Kidney capillary endothelial cell (primary cell): ENCODE measurements at regions not wholly inside any gene's neighbourhood (a gene's known extent, or its start where the extent isn't known, plus 50 kb on each side); places are given as distances from the start of the nearest gene placed in this dataset.
A peak's percentile ranks its signal among the peaks of the same experiment; 100 is the strongest.

Experiments used
- DNase-seq: peaks from one replicate; pipeline ENCODE4 v3.0.0-alpha.2; 2018; ENCODE audit warnings: low spot score

DNA sequence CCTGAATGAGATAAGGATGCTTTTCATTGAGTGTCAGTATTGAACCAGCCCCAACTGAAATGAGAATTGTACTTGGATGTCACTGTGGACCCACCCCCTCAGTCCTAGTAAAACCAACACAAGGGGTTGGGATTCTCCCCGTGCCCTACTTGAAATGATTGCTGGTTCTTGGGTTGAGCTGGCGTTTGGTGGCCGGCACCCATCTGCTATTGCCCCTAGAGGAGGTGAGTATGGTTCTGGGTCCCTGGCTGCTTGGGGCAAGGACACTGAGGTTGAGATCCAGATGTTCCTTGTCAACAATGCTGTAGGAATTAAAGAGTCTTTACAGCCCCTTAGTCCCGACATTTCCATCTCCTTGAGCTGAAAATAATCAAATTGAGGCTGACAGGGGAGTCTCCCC, 170.0 kb upstream of the ZNF32 start:
- DNase-seq: no peak

DNA sequence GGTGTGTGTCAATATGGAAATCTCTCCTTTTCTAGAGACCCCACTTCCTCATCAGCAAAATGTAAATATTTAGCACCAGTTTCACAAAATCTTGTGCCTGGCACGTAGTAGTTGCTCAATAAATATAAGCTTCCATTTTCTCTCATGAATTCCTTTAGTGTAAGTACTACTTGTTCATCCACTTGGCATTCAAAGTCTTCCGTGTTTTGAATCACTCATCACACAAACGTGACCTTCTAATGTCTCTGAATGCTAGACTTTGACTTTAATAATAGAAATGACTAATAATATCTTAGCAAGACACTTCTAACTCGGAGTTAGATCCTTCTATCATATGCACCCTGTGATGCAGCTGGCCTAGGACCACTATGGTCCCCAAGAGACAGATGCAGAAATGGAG, 168.7 kb upstream of the ZNF32 start:
- no peak for DNase-seq

DNA sequence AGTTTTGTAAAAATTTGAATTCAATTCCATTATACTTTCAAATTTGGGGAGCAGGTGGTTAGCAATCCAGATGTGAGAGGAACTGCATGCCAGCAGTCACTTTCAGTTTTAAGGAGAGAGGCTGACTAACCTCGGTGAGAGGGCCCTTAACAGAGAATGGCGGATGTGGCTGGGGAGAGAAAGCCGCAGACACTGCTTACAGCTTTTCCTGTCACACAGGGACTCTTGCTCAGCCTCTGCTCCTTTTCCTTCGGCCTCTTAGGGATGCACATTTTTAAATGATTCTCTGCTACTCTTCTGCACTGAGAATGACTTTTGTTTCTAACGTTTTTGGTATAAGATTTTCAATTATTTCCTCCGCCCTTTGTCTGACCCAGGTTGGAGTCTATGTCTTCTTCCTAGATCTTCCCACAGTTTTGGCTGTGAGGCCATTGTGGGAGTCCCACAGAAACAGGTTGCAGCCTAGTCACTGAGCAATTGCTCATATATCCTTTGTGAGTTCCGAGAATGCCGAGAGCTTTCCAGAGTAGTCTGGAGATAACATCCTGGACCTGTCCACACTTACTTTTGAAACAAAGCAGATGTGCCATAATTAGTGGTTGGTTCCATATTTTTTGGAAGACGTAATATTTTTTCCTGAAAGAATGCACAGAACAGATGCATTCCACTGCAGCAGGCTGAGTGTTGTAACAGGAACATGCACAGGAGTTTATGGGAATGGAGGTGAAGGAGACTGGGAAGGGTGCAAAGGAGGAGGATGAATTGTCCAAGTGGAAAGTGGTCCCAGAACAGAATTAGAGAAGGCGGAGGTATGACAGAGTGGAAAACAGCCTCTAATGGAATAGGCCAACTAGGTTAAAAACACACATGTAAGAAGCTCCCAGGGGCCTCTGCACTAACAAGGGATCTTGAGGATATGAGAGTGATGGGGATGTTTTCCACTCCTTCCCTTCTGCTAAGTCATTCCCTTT, 168.0 kb upstream of the ZNF32 start:
- peak; percentile 25 for DNase-seq

DNA sequence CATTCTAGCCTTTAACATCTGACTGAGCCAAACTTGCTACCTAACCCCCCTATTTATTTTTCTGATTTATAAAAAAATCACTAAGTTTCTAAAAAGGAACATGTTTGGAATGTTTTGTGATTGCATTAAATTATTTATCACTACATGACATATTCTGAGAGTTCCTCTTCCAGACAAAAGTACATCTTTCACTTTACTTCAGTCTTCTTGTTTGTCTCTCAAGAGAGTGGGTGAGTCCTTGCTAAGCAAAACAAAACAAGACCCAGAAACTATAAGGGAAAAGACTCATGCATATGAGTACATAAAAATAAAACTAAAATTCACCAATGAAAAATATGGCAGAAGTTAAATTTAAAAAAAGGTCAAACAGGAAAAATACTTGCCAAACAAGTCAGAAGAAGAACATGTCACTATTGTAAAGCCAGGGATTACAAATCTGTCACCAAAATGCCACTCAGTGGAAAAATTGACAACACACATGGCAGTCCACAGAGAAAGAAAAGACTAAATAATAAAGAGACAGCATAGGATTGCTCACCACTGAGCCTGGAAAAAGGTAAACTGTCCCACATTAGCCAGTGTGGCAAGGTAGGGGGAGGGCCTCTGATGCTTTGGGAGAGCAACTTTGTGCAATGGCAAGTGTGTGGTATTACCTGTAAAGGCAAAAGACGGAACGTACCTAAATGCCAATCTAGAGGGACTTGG, 166.7 kb upstream of the ZNF32 start:
- no peak for DNase-seq

DNA sequence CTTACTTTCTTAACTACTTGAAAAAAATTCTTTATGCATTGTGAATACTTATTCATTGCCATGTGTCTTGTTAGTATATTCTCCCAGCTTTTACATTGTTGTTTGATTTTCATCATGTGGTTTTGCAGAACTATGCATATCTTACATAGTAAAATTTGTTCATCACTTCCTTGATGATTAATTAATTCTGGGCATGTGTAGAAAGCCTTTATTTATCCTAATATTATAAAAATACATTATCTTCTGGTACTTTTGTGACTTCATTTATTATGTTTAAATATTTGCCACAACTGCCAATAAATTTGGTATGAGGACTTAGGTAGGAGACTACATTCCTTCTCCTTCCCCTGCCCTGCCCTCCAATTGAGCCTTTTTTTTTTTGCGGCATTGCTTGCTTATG, 166.0 kb upstream of the ZNF32 start:
- no peak for DNase-seq

DNA sequence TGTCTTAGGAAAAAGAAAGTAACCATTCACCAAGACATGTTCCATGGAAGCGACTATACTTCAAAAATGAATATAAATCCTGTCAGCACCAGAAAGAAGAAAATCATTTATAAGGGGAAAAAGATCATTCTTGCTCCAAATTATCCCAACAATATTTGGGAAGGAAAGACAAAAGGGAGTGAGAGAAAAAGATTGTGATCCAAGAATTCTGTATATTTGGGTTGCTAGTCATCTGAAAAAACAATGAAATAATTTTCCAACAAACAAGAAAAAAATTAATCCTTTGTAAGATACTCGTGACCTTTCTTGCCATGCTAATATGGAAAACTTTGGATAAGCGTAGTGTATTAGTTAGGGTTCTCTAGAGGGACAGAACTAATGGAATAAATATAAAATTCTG, 163.2 kb upstream of the ZNF32 start:
- no peak for DNase-seq

DNA sequence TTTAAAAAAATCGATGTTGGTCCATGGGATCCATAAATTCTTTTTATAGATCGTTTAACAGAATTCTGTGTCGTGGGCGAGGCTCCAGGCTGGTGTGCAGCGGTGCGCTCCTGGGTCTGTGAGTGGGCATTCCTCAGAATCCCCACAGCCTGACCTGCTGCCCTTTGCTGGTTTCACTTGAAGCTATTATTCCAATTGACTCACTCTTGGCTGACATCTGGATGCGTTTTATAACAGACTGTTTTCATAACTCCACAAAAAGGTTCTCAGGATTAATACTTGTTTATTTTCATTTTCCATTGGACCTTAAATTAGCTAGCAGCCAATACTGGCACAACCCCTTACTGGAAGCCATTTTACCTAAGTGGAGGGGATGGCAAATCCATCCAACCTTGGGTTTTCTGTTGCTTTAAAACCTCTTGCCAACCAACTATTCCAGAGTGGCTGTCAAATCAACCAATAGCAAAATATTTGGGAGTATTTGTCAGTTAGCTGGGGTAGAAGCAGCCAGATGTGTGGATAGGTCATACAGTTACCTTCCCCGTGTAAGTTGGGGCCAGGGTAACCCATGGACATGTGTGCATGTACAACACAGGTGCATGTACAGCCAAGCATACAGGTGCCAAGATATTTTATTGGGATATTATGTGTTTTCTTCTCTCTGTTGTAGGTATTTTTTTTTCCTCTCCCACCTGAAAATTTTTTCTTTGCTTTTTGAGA, 160.7 kb upstream of the ZNF32 start:
- DNase-seq: no peak

DNA sequence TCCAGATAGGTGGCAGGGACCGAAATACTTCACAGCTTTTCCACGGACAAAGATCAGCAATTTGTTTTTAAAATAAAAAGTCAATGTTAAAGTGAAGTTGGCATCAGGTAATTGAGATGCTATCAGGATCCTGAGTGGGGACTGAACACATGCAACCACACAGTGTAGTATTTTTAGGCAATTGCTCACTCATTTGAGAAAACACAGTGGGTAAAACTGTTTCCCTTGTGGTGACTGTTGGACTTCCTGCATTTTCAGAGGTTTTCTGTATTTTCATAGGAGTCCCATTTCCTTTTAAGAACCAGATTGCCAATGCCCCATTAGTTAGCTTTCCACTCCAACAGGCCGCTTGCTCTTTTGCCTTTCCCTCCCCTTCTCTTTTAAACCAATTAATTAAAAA, 159.5 kb upstream of the ZNF32 start:
- DNase-seq: no peak

DNA sequence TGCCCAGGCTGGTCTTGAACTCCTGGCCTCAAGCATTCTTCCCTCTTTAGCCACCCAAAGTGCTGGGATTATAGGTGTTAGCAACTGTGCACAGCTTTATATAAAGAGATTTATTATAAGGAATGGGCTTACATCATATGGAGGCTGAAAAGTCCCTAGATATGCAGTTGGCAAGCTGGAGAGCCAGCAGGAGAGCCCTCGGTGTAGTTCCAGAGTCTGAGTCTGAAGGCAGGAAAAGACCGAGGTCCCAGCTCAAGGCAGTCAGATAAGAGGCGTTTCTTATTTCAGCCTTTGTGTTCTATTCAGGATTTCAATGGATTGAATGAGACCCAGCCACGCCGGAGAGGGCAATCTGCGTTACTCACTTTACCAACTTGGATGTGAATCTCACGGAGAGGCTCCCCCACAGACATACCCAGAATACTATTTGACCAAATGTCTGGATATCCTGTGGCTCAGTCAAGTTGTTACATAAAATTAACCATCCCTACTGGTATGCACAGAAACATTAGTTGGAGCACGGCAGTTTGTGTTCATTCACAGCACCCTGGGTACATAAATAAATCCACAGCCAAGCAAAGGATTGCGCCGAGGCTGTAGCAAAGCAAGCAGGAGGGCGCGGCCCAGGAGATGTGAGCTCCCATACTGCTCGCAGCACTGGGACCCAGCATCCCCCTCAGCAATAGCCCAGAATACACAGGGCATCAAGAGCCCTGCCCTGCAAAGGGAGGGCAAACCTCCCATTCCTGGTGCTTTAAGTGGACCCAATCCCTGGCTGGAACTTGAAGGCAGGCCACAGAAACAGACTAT, 158.4 kb upstream of the ZNF32 start:
- DNase-seq: no peak

DNA sequence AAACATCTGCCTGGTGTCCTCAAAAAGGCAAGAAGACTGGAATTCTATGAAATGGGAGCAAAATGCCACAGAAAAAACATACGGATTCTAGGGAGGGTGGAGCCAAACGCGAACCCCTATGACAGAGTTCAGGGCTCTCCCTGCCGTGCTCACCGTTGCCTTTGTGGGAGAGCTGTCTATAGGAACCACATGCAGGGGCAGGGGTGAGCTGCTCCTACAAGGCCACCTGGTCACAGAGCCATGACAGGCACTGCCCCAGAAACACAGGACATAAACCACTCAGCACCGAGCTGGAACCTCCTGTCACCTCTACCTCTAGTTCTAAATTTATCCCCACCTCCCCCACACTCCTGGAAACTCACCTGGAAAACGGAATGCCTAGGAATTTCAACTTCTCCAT, 155.1 kb upstream of the ZNF32 start:
- DNase-seq: no peak

DNA sequence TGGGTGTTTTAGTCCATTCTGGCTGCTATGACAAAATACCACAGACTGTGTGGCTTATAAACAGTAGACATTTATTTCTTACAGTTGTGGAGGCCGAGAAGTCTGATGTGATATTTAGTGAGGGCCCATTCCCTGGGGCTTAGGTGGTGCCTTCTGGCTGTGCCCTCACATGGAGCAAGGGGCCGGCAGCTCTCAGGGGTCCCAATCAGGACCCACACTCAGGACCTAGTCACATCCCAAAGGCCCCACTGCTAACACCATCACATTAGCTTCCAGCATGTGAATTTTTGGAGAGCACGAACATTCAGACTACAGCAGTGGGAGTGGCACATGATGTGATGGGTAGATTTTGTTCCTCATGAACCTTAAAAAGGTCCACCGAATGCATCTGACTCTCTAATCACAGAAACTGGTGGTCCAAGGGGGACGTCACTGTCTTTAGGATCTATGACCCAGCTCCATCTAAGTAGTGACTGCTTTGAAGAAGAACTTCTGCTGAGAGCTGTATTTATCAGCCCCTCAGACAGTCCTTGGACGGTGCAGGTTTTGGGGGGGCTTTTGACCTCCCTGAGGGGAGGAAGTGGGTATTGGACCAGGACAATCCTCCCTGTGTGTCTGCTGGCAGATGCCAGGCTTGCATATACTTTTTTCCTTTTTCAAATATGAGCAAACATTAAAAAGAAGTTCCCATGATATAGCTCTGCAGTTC, 154.5 kb upstream of the ZNF32 start:
- no peak for DNase-seq

DNA sequence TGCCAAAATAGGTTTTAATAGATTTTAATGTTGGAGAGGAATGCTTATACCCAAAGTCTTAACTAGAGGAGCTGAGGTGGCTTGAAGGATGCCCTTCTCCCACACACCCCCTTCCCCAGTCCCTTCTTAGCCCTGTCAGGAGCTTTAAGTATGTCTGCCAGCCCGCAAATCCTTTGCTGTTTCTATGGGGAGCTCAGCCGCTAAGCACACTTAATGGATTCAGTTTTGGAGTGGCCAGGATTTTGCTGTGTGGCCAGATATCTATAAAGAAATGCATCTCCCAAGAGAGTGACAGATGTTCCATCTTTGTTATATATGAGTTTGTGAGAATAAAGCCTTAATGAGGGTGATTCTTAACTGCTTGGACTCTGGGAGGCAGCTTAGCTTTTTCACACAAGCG, 152.9 kb upstream of the ZNF32 start:
- no peak for DNase-seq

DNA sequence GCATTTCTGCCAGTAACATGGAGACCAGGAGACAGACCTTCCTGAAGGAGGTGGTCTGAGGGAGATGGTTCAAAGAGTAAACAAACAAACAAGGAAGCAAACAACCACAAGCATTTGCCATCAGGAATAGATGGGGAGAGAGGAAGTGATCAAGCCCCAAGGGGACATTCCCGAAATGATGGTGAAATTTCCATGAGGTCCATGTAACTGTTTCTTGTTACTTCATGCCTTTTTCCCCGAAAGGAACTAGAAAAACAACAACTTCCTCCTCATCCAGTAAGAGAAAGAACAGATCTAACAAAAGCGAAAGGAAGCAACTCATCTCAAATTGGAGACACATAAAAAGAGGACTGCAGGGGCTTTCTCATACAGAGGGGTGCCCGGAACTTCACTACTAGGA, 152.5 kb upstream of the ZNF32 start:
- DNase-seq: no peak

DNA sequence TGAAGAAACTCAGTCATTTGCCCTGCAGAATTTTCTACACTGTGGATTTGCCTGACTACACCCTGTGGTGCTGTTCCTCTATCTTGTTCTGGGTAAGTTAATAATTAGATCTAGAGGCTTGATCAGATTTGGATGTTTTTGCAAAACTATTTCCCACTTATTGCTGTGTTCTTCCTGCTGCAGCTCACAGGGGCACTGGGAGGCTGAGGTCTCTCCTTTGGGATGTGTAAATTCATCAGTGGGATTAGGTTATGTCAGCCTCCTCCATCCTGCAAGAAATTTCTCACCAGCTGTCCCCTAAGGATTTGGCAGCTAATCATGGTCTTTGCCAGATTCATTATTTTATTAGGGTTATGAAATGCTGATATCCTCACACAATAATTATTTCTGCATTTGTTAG, 148.1 kb upstream of the ZNF32 start:
- DNase-seq: no peak

DNA sequence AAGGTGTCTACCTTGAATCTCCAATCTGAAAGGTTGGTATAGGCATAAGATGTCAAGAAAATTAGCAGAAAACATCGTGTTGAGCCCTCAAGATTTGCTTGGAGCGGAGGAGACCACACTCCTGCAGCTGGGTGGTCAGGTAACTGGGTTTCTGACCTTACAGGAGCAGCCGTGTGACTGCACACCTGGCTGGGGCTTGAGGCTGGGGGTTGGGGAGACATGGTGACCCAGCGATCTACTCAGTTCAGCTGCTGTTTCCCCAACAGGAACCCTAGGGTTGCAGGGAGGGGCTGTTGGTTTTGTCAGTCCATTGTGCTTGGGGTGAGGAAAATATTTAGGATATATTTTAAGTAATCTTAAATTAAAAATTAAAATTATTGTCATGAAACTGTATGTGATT, 147.0 kb upstream of the ZNF32 start:
- no peak for DNase-seq

DNA sequence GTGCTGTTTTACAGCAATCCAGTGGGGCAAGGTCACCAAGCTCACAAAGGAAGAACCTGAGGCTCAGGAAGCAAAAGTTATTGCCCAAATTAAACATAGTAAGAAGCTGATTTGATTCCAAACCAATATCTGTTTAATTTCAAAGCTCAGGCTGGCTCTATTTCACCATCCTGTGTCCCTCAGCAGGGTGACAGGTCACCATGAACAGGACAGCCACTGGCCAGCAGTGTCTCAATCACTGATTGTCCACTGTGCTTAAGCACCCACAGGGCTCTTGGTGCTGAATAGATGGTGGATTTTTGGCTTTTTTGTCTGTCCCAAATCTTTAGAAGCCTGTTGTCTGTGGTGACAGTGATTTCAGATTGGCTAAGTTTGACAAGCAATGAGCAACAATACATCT, 146.4 kb upstream of the ZNF32 start:
- DNase-seq: no peak

DNA sequence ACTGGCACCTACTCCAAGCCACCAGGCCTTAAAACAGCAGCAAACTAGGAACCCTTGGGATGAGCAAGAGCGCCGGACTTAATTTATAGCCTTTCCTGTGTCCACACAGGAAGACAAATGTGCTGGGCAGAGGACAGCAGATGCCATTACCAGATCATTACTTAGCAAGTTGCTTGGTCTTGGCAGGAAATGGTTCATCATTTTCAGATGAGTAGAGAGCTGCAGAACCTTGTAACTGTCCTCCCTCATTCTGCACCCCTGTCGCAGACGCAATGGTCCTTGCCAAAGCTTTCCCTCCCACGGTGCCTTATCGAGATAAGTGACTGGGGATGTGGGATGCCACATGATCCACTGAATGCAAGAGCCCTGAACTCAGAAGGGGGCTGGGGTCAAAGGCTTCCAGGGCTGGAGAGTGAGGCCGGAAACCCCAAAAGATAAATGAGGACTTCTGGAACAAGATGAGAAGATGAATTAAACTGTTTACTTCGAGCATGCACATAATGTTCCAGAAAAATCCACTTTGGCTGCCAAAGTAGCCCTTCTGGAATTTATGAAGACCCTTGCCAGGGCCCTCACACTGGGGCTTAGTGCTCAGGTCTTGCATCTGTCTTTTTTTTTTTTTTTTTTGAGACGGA, 145.6 kb upstream of the ZNF32 start:
- DNase-seq: no peak

DNA sequence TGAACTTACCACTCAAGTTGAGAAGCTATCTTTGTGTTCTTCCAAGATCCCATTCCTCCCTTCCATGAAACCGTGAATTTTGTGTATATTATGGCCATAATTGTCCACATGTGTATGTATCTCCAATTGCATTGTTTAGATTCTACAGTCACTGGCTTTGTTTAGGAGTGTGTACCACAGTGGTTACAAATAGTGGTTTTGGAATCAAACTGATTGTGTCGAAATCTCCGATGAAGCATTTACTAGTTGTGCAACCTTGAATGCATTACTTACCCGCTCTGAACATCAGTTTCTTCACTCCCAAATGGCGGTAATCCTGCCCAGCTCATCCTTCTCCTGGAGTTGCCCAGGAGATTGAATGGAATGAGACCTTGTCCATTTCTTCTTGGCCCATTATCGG, 145.0 kb upstream of the ZNF32 start:
- no peak for DNase-seq

DNA sequence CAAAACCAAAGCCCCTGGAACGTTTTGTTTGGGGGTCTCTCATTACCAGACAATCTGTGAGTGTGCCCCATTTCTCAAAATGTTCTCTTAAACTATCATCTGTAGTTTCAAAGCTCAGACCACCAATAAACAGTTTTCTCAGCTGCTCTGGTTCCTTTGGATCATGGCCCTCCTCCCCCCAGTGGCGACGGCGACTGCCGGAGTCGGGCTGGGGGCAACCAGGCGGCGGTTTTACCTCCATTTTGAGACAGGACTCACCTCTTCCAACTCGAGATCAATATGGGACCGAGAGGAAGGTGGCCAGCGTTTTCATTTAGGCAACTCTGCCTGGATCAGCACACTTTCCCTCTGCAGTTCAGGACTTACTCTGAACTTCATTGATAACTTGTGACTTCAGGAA, 141.5 kb upstream of the ZNF32 start:
- DNase-seq: no peak

DNA sequence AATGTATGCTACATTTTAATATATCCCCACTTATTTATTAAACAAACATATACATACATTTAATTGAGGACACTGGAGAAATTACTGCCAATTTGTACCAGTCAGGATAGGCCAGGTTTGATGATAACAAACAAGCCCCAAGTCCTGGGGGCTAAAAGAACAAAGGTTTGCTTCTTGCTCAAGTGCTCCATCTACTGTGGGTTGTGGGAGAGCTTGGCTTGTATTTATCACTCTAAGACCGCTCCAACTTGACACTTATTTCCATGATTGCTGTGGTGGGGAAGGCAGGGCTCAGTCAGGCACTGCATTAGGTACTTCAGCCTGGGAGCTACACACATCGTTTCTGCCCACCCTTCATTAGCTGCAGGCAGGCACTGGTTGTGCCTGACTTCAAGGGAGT, 136.6 kb upstream of the ZNF32 start:
- no peak for DNase-seq

DNA sequence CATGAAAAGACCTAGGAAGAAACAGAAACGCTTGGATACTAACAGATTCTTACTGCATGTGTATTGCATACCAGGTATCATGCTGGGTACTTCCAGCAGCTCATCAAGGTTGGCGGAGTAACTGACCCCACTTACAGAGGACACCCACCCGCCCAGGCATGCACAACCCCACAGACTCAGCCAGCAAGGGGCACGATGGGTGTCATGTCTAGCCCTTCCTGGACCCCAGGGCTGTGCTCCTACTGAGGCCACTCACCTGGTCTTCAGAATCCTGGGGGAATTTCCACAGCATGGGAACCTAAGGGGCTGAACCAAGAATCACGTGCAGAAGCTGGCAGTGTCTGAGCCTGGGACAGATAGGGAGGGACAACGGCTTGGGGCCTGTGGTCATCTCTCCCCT, 134.1 kb upstream of the ZNF32 start:
- DNase-seq: no peak
